ENCODE measurements at regions not wholly inside any gene's neighbourhood (a gene's known extent, or its start where the extent isn't known, plus 50 kb on each side); places are given as distances from the start of the nearest gene placed in this dataset.

DNA sequence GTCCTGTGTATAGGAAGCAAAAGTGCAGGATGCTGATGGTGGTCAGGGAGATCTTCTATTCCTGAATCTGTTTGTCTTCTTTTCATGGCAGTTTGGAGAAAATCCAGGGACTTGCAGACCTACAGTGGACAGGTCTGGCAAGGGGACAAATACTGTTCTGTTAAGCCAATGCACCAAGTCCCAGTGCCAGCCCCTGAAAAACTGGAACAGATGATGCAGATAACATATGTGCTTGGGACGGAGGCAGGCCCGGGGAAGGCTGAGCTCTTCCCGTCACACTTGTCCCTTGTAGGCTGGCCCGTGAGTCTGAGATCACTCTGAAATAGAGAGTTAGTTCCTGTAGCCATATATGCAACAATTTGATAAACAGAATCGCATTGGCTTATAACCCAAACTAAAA is 265.7 kb downstream of the MTRR start (continued):
- TF ChIP-seq, protein P1, sequence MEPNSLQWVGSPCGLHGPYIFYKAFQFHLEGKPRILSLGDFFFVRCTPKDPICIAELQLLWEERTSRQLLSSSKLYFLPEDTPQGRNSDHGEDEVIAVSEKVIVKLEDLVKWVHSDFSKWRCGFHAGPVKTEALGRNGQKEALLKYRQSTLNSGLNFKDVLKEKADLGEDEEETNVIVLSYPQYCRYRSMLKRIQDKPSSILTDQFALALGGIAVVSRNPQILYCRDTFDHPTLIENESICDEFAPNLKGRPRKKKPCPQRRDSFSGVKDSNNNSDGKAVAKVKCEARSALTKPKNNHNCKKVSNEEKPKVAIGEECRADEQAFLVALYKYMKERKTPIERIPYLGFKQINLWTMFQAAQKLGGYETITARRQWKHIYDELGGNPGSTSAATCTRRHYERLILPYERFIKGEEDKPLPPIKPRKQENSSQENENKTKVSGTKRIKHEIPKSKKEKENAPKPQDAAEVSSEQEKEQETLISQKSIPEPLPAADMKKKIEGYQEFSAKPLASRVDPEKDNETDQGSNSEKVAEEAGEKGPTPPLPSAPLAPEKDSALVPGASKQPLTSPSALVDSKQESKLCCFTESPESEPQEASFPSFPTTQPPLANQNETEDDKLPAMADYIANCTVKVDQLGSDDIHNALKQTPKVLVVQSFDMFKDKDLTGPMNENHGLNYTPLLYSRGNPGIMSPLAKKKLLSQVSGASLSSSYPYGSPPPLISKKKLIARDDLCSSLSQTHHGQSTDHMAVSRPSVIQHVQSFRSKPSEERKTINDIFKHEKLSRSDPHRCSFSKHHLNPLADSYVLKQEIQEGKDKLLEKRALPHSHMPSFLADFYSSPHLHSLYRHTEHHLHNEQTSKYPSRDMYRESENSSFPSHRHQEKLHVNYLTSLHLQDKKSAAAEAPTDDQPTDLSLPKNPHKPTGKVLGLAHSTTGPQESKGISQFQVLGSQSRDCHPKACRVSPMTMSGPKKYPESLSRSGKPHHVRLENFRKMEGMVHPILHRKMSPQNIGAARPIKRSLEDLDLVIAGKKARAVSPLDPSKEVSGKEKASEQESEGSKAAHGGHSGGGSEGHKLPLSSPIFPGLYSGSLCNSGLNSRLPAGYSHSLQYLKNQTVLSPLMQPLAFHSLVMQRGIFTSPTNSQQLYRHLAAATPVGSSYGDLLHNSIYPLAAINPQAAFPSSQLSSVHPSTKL (CRISPR knock-in tag; IDR thresholded peaks at IDR 0.05) = no peak
- TF ChIP-seq ZNF563 (CRISPR knock-in tag; IDR thresholded peaks at IDR 0.05) (no peak), ZNF121 (CRISPR knock-in tag; IDR thresholded peaks at IDR 0.05) (no peak), ZNF7 (CRISPR knock-in tag; IDR thresholded peaks at IDR 0.05) (no peak), ZNF350 (CRISPR knock-in tag; IDR thresholded peaks at IDR 0.05; ENCODE audit: borderline replicate concordance, low read depth) (no peak), ZNF224 (CRISPR knock-in tag; IDR thresholded peaks at IDR 0.05) (no peak)

DNA sequence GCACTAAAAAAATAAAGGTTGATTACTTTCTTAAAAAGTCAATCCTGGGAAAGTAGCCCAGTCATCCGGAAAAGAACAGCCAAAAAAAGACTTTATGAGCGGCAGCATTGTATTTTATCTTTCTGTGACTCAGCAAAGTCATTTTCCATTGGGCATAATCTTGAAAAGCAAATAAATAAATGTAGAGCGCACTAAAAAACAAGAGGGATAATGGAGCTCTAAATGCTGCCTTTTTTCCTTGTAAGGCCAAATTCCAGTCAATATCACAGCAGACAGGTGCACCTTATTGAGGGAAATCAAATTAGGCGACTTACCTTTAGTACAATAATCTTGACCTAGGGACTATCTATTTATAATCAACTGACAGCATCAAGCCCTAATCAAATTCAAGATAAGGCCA is 266.8 kb downstream of the MTRR start:
- ATAC-seq = no peak
- H3K4me2 ChIP-seq (ENCODE audit: low read depth, low read length) = no peak overlapping the region
- no peaks in the 10 kb centered on the region for H3K79me2 ChIP-seq (ENCODE audit: insufficient read depth, low read length)
- intact Hi-C loops (cut with micrococcal nuclease; ENCODE audit: unreplicated experiment) = no loop called here
- no peaks in the 10 kb centered on the region for H3K4me1 ChIP-seq (ENCODE audit: insufficient read depth, low read length)
- FAIRE-seq = no peak
- in situ Hi-C loops (cut with HindIII; ENCODE audit: extremely low pct_ligation_motif_present, low pct_unique_long_range_greater_than_20kb) = no loop called here
- DNase-seq (ENCODE audit: low spot score) = no peak
- H2AFZ ChIP-seq (ENCODE audit: low read length) = no peak overlapping the region
- ChIA-PET CTCF (ENCODE audit: low intra/inter-chr PET ratio, low total read pairs) (no interaction called here), POLR2A (no interaction called here)
- 21% methylated on average over 4 of the region's 4 CpGs for WGBS (ENCODE audit: low lambda C conversion rate)
- no peak overlapping the region for H3K27ac ChIP-seq (ENCODE audit: extremely low read length, insufficient read depth, low read length)
- no peak overlapping the region for H3K9ac ChIP-seq (ENCODE audit: insufficient read depth, low read depth, low read length)
- BruUV-seq (replicated peaks) = no TSS peak
- no peaks in the 10 kb centered on the region for H4K20me1 ChIP-seq (ENCODE audit: insufficient read depth, low read length)
- H3K36me3 ChIP-seq (replicated peaks in 1 of 2; ENCODE audit: control insufficient read depth in 1 of 2, insufficient read depth in 2 of 2, low read length in 2 of 2) = no peaks in the 10 kb centered on the region
- H3K4me3 ChIP-seq (replicated peaks in 1 of 3; ENCODE audit: insufficient read depth in 1 of 3, low read depth in 2 of 3, low read length in 3 of 3) = no peak overlapping the region
- H3K9me3 ChIP-seq (ENCODE audit: low read length) = no peaks in the 10 kb centered on the region
- H3K27me3 ChIP-seq (ENCODE audit: control insufficient read depth in 1 of 2, insufficient read depth in 2 of 2, low read length in 2 of 2) = no peaks in the 10 kb centered on the region
- no peak for TF ChIP-seq HOXA9 (CRISPR knock-in tag; IDR thresholded peaks at IDR 0.05; ENCODE audit: borderline replicate concordance)
- TF ChIP-seq ZNF550 (CRISPR knock-in tag; IDR thresholded peaks at IDR 0.05; ENCODE audit: borderline replicate concordance) = no peak
- no peak for TF ChIP-seq ZNF543 (CRISPR knock-in tag; IDR thresholded peaks at IDR 0.05)
- TF ChIP-seq, protein P2, sequence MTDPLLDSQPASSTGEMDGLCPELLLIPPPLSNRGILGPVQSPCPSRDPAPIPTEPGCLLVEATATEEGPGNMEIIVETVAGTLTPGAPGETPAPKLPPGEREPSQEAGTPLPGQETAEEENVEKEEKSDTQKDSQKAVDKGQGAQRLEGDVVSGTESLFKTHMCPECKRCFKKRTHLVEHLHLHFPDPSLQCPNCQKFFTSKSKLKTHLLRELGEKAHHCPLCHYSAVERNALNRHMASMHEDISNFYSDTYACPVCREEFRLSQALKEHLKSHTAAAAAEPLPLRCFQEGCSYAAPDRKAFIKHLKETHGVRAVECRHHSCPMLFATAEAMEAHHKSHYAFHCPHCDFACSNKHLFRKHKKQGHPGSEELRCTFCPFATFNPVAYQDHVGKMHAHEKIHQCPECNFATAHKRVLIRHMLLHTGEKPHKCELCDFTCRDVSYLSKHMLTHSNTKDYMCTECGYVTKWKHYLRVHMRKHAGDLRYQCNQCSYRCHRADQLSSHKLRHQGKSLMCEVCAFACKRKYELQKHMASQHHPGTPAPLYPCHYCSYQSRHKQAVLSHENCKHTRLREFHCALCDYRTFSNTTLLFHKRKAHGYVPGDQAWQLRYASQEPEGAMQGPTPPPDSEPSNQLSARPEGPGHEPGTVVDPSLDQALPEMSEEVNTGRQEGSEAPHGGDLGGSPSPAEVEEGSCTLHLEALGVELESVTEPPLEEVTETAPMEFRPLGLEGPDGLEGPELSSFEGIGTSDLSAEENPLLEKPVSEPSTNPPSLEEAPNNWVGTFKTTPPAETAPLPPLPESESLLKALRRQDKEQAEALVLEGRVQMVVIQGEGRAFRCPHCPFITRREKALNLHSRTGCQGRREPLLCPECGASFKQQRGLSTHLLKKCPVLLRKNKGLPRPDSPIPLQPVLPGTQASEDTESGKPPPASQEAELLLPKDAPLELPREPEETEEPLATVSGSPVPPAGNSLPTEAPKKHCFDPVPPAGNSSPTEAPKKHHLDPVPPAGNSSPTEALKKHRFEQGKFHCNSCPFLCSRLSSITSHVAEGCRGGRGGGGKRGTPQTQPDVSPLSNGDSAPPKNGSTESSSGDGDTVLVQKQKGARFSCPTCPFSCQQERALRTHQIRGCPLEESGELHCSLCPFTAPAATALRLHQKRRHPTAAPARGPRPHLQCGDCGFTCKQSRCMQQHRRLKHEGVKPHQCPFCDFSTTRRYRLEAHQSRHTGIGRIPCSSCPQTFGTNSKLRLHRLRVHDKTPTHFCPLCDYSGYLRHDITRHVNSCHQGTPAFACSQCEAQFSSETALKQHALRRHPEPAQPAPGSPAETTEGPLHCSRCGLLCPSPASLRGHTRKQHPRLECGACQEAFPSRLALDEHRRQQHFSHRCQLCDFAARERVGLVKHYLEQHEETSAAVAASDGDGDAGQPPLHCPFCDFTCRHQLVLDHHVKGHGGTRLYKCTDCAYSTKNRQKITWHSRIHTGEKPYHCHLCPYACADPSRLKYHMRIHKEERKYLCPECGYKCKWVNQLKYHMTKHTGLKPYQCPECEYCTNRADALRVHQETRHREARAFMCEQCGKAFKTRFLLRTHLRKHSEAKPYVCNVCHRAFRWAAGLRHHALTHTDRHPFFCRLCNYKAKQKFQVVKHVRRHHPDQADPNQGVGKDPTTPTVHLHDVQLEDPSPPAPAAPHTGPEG (CRISPR knock-in tag; IDR thresholded peaks at IDR 0.05) = no peak
- TF ChIP-seq ZNF138 (CRISPR knock-in tag; IDR thresholded peaks at IDR 0.05; ENCODE audit: low read depth) = no peak
- TF ChIP-seq, protein P3, sequence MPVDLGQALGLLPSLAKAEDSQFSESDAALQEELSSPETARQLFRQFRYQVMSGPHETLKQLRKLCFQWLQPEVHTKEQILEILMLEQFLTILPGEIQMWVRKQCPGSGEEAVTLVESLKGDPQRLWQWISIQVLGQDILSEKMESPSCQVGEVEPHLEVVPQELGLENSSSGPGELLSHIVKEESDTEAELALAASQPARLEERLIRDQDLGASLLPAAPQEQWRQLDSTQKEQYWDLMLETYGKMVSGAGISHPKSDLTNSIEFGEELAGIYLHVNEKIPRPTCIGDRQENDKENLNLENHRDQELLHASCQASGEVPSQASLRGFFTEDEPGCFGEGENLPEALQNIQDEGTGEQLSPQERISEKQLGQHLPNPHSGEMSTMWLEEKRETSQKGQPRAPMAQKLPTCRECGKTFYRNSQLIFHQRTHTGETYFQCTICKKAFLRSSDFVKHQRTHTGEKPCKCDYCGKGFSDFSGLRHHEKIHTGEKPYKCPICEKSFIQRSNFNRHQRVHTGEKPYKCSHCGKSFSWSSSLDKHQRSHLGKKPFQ (CRISPR knock-in tag; IDR thresholded peaks at IDR 0.05; ENCODE audit: insufficient replicate concordance) = no peak
- no peak for TF ChIP-seq SOX6 (IDR thresholded peaks at IDR 0.05)
- no peak for TF ChIP-seq SOX6 (CRISPR knock-in tag; IDR thresholded peaks at IDR 0.05)
